Activated T-cell treated with anti-CD3 and anti-CD28 coated beads for 24 hours (primary cell): ENCODE measurements at regions not wholly inside any gene's neighbourhood (a gene's known extent, or its start where the extent isn't known, plus 50 kb on each side); places are given as distances from the start of the nearest gene placed in this dataset.

Source experiments
- DNase-seq: peaks from one replicate; pipeline ENCODE4 v3.0.0-alpha.2; 2020; ENCODE audit warnings: low read depth

DNA sequence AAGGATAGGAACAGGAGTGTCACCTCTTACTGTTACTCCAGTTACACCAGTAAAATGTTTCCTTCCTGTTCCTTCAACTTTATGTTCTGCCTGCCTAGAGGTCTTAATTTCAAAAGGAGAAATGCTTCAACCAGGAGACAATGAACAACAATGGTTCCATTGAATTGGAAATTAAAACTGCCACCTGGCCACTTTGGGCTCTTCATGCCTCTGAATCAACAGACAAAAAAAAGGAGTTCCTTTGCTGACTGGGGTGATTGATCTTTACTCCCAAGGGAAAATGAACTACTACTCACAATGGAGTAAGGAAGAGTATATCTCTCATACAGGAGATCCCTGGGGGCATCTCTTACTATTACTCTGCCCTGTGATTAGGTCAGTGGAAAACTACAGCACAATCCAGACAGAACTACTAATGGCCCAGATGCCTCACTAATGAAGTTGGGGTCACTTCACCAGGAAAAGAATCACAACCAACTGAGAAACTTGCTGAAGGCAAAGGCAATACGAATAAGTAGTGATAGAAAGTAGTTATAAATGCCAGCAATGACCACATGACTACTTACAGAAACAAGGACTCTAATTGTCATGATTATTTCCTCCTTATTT lies 76.6 kb upstream of the PRDX6 start:
- no peak for DNase-seq

DNA sequence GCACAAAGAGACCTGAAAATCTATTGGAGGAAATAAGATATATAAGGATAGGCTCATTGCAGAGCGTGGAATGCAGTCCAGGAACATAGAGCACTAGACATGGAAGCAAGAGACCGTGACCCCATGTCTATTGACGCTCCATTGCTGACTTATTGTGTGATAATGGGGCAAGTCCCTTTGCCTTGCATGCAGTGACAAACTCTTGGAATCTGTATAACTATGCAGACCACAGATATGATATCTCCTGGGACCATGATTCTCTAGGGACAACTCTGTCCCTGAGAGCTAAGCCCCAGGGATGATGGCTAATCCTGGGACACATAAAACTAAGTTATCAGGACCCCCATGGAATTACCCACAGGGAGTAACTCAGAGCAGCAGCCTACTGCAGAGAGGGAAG lies 73.1 kb upstream of the PRDX6 start:
- DNase-seq, result no peak

DNA sequence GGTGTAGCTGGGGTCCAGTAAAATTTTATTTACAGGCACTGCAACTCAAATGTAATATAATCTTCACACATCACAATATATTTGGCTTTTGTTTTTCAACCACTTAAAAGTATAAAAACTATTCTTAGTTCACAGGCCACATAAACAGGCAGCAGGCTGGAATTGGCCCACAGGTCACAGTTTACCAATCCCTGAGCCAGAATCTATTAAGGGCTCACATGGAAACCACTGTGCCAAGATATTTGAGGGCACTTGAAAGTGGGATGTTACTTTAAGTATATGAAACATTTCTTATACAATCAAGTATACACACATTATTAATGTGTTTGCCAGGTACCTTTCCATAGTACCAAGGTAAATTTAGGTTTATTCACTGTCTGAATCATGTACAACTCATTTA lies 71.9 kb upstream of the PRDX6 start:
- DNase-seq, result no peak

DNA sequence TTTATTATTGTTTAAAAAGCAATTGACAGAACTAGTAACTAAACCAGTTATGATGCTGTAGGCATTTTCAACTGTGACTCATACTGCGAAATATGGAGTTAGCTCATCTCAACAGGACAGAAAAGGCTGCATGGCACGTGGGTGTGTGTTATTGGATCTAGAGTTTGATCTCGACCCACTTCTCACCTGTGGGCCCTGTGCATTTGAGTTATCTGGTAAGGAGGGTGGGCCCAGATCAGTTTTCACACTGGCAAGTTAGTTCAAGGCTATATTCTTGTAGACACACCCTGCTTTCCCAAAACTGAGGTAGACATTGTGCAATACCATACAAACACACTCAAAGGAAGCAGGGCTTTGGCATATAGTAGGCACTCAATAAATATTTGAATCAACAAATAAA lies 71.3 kb upstream of the PRDX6 start:
- no peak for DNase-seq

GRCh38 chr1:173406783-173407230 lies 70.3 kb upstream of the PRDX6 start:
- no peak for DNase-seq

- DNase-seq, result no peak
These were observed 69.3 kb upstream of the PRDX6 start for GRCh38 chr1:173407846-173408245.

- DNase-seq, result no peak
These were observed 68.2 kb upstream of the PRDX6 start for GRCh38 chr1:173408886-173409285.

- no peak for DNase-seq
These were observed 67.5 kb upstream of the PRDX6 start for GRCh38 chr1:173409613-173410012.

DNA sequence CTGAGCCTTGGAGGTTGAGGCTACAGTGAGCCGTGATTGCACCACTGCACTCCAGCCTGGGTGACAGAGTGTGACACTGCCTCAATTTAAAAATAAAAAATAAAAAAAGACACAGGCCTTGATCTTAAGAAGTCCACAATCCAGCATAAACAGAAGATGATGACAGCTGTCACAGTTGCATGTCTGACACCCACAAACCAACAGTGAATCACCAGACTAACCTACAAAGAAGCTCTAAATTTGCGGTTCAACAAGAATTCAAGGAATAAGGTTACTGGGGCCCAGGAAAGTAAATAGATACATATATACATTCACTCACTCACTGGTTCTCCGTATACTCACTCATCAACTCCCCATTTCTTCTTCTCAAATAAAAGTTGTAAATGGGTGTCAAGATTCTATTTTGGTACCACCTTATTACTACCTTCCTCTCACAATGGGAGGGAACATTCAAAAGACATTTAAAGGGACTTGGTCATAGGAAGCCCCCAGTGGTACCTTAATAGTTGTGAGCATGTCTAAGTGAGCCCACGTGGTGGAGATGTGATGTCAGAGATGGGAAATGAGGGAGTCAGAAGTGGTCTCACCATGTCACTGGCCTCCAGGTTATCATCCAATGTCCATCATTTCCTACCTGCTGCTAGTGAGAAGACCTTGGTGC lies 66.9 kb upstream of the PRDX6 start:
- DNase-seq, result no peak

- DNase-seq, result no peak
These were observed 66.3 kb upstream of the PRDX6 start for GRCh38 chr1:173410794-173411236.

- DNase-seq, result no peak
These were observed 65.0 kb upstream of the PRDX6 start for GRCh38 chr1:173411835-173412742.

GRCh38 chr1:173413271-173413707 lies 63.8 kb upstream of the PRDX6 start:
- DNase-seq, result no peak

- DNase-seq, result no peak
These were observed 63.0 kb upstream of the PRDX6 start for GRCh38 chr1:173414136-173414535.

- no peak for DNase-seq
These were observed 62.5 kb upstream of the PRDX6 start for GRCh38 chr1:173414539-173415226.

DNA sequence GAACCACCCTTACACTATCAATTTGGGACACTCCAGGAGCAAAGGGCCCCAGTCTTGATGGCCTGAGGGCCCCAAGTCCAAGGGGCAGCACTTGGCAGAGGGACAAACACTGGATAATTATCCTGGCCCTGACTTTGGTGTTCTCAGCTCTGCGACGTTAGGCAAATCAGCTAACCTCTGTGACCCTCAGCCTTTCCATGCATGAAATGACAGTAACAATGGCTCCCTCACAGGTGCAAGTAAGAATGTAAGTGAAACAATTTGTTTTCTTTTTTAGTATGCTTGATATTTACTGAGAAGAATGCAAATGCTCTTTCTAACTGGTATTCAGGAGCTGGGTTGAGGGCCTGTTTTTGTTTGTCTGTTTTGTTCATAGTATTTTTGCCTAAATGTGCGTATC lies 61.6 kb upstream of the PRDX6 start:
- no peak for DNase-seq

DNA sequence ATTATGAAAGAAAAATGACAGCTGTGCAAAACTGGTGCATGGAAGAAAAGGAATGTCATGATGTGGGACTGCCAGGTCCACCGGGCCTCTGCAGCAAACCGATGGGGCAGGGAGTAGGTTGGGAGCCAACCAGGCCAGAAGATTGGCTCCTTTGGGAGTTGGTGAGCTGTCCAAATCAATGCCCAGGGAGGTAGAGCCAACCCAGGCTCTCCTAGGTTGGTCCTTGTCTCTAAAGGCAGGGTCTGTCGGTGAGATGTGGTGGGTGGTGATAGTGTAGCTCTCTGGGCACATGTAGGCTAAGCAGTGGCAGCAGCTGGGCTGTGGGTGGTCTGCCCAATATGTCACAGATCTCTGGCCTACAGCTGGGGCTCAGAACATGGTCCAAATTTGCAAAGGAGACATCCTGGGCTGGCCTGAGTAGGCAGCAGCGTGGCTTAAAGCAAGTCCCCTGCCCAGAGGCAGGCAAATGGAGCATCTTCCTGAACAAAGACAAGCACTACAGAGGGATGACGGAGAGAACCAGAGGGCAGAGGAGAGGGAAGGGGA lies 61.2 kb upstream of the PRDX6 start:
- DNase-seq, result no peak

GRCh38 chr1:173417563-173417962 lies 59.6 kb upstream of the PRDX6 start:
- DNase-seq, result no peak

DNA sequence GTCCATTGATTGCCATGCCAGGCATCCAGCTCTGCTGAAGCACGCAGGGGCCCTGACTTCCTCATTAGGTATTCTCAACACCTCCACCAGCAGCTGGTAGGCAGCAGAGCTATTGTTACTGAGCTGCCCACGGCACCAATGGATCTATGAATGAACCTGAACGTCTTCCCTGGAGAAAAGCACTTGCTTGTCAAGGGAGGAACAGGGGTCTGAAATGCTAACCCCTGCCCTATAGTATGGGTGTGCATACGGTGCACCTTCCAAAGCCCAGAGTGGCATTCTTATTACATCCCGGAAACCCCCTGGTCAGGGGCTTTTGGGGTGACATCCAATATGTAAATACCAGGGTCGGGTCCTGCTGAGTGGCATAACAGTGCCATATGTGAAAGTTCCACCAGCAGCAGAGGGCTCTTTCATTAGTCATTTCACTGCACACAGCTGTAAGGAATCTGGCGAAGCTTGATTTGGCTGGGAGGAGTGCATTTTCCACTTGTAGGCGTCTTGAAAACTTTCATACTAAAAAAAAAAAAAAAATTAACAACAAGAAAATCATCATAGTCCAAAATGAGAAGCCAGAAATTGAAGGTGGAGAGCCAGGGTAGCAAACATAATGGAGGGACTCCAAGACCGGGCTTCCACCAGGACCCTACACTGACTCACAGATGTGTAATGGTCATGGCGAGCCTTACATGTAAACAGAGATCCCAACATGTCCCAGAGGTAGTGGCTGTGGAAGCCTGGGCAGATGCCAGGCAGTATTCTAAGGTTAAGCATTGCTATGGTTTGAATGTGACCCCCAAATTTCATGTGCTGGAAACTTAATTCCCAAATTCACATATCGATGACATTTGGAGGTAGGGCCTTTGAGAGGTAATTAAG lies 58.8 kb upstream of the PRDX6 start:
- no peak for DNase-seq

DNA sequence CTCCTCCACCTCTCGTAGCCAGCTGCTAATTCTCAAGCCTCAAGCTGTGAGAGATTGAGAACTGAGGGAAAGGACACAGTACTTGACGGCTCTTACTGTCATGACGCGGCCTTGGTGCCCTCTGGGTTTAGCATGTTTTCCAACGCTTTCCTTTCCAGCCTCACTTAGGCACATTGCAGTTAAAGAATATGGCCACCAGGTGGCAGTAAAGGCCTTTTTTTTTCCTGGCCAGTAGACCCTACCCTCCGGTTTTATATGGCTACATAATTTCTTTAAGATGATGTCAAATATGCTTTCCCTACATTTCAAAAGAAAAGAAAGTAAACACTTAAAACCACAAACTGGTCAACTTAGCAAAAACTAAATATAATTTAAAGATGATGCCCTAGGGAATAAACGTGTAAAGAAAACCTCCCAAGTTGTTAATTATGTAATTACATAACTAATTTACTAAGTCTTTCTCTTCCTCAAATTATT lies 56.8 kb upstream of the PRDX6 start:
- peak; percentile 40 for DNase-seq

DNA sequence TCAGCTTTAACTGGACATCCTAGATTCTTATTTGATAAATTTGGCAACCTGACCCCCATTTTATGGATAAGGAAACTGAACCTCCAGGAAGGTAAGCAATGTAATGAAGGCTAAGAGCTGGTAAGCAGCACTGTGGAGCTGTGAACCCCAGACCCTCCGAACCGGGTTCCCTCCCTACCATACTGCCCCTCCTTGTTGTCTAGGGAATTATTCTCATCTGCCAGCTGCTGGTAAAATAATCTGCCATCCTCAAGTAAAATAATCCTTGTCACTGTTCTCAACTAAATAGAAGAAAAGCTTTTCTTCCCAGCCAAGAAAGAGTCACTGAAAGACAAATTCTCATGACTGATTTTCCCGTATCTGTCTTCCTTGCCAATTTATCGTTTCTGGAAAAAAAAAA lies 55.8 kb upstream of the PRDX6 start:
- no peak for DNase-seq

- no peak for DNase-seq
These were observed 55.3 kb upstream of the PRDX6 start for GRCh38 chr1:173421789-173422188.
